Bone marrow (tissue), 2 donors: ENCODE measurements at regions not wholly inside any gene's neighbourhood (a gene's known extent, or its start where the extent isn't known, plus 50 kb on each side); places are given as distances from the start of the nearest gene placed in this dataset.
"Not testable (repeated sequence)": the region's sequence is repeated elsewhere in the genome, so short reads cannot be mapped to it uniquely, and the experiment has no call there.

Source experiments
- DNase-seq, 2 donors: peaks; one replicate each; lab custom pipeline; 2025; lab: John Stamatoyannopoulos, UW

- peak in 1 of 2 donors; percentile 52 for DNase-seq
Measured at GRCh38 chrX:155819966-155820491, 61.1 kb upstream of the VAMP7 start.

GRCh38 chrX:155819525-155819924, 61.6 kb upstream of the VAMP7 start:
- DNase-seq, result no peak

- DNase-seq, result not testable (repeated sequence)
Measured at GRCh38 chrX:155814391-155814790, 66.8 kb upstream of the VAMP7 start.

GRCh38 chrX:155779831-155780230, 101.3 kb upstream of the VAMP7 start:
- DNase-seq, result no peak

- no peak for DNase-seq
Measured at GRCh38 chrX:155778844-155779553, 102.1 kb upstream of the VAMP7 start.

GRCh38 chrX:155774387-155774786, 106.8 kb upstream of the VAMP7 start:
- DNase-seq, result no peak

- no peak for DNase-seq
Measured at GRCh38 chrX:155767876-155768769, 113.0 kb upstream of the VAMP7 start.

GRCh38 chrX:155767051-155767875, 113.9 kb upstream of the VAMP7 start:
- DNase-seq, result no peak

- no peak for DNase-seq
Measured at GRCh38 chrX:155766321-155766720, 114.8 kb upstream of the VAMP7 start.

GRCh38 chrX:155761185-155761584, 120.0 kb upstream of the VAMP7 start:
- DNase-seq, result no peak

GRCh38 chrX:155757046-155757759, 123.9 kb upstream of the VAMP7 start:
- no peak for DNase-seq

GRCh38 chrX:155755706-155756337, 125.3 kb upstream of the VAMP7 start:
- DNase-seq, result no peak

GRCh38 chrX:155751131-155751530, 130.0 kb upstream of the VAMP7 start:
- DNase-seq, result no peak

- no peak for DNase-seq
Measured at GRCh38 chrX:155747520-155747919, 133.6 kb upstream of the VAMP7 start.

GRCh38 chrX:155745792-155746191, 133.0 kb upstream of the TMLHE start:
- no peak for DNase-seq

GRCh38 chrX:155744534-155744933, 131.8 kb upstream of the TMLHE start:
- DNase-seq, result no peak

GRCh38 chrX:155728335-155728734, 115.6 kb upstream of the TMLHE start:
- DNase-seq, result not testable (repeated sequence)

- no peak for DNase-seq
Measured at GRCh38 chrX:155718972-155719586, 106.3 kb upstream of the TMLHE start.

- no peak for DNase-seq
Measured at GRCh38 chrX:155715141-155715540, 102.4 kb upstream of the TMLHE start.

GRCh38 chrX:155695419-155695818, 82.7 kb upstream of the TMLHE start:
- no peak for DNase-seq
